MCF 10A (cell line): ENCODE measurements at regions not wholly inside any gene's neighbourhood (a gene's known extent, or its start where the extent isn't known, plus 50 kb on each side); places are given as distances from the start of the nearest gene placed in this dataset.

ENCODE experiments used
- BruUV-seq: library from RNA; stranded (reverse); fragments of 400-500 nt; replicated peaks from 2 replicates; lab custom pipeline; 2021; lab: Mats Ljungman, UMichigan
- CTCF ChIA-PET: fragments of 300-600 bp; sonication (Branson Sonifier 250); formaldehyde crosslinking; extraction: SDS; loops from one replicate; lab custom pipeline; 2021; ENCODE audit warnings: antibody characterized with exemption, inconsistent platforms; lab: Yijun Ruan, JAX
- POLR2A ChIA-PET: fragments of 300-600, 350-650 bp; sonication (Branson Sonifier 250); formaldehyde crosslinking; extraction: SDS; loops from one replicate; lab custom pipeline; 2020; ENCODE audit warnings: antibody characterized with exemption, inconsistent platforms; lab: Yijun Ruan, JAX
- DNase-seq: peaks from one replicate; pipeline ENCODE4 v3.0.0-alpha.2; 2018; ENCODE audit not compliant: unreplicated experiment
- H3K27ac Mint-ChIP-seq: one replicate; pipeline ENCODE4 v1.8.0; 2022; ENCODE audit warnings: mild to moderate bottlenecking, low read depth, mixed read lengths; ENCODE audit not compliant: unreplicated experiment
- H3K27me3 Mint-ChIP-seq: one replicate; pipeline ENCODE4 v1.8.0; 2022; ENCODE audit warnings: mixed read lengths; ENCODE audit not compliant: insufficient read depth, unreplicated experiment
- H3K36me3 Mint-ChIP-seq: one replicate; pipeline ENCODE4 v1.8.0; 2022; ENCODE audit warnings: mild to moderate bottlenecking, moderate library complexity, mixed read lengths; ENCODE audit not compliant: insufficient read depth, unreplicated experiment
- H3K4me1 Mint-ChIP-seq: one replicate; pipeline ENCODE4 v1.8.0; 2022; ENCODE audit warnings: mixed read lengths; ENCODE audit not compliant: insufficient read depth, unreplicated experiment
- H3K4me3 Mint-ChIP-seq: one replicate; pipeline ENCODE4 v1.8.0; 2022; ENCODE audit warnings: mild to moderate bottlenecking, moderate library complexity, mixed read lengths; ENCODE audit not compliant: unreplicated experiment
- H3K9me3 Mint-ChIP-seq: one replicate; pipeline ENCODE4 v1.8.0; 2022; ENCODE audit warnings: mixed read lengths; ENCODE audit not compliant: unreplicated experiment
- CTCF ChIP-seq: fragments of 200-600 bp; IDR thresholded peaks from one replicate; pipeline ENCODE4 v1.8.0; 2022; ENCODE audit warnings: antibody characterized with exemption, mild to moderate bottlenecking; ENCODE audit not compliant: unreplicated experiment
- intact Hi-C: fragments of 100-400 bp; cut with micrococcal nuclease; formaldehyde crosslinking; loops from 2 replicates; pipeline ENCODE4 v1.14.1; 2022

GRCh38 chr3:155007729-155008128, 72.4 kb upstream of the MME start:
- H3K36me3 Mint-ChIP-seq: no peaks in the 10 kb centered on the region
- H3K27ac Mint-ChIP-seq: no peak overlapping the region
- H3K4me1 Mint-ChIP-seq: peaks cover 7% of the 10 kb centered on the region
- ChIA-PET CTCF (no interaction called here), POLR2A (interaction anchor here (0.6 kb wide), 1 partner anchor 56 kb away, joined by 4 read pairs; no protein-coding TSS in a partner anchor)
- no peak for DNase-seq
- peaks cover 5% of the 10 kb centered on the region for H3K9me3 Mint-ChIP-seq
- H3K27me3 Mint-ChIP-seq: no peaks in the 10 kb centered on the region
- no peak overlapping the region for H3K4me3 Mint-ChIP-seq
- intact Hi-C loops: no loop called here
- BruUV-seq: no TSS peak
- TF ChIP-seq CTCF: no peak

- Mint-ChIP-seq H3K4me1 (no peaks in the 10 kb centered on the region), H3K27me3 (no peaks in the 10 kb centered on the region), H3K27ac (no peak overlapping the region), H3K36me3 (no peaks in the 10 kb centered on the region), H3K4me3 (no peak overlapping the region), H3K9me3 (no peaks in the 10 kb centered on the region)
- no peak for DNase-seq
- ChIA-PET CTCF (no interaction called here), POLR2A (interaction anchor here (0.6 kb wide), 1 partner anchor 19 kb away, joined by 3 read pairs; no protein-coding TSS in a partner anchor)
- no peak for TF ChIP-seq CTCF
- BruUV-seq: no TSS peak
- intact Hi-C loops: no loop called here
Observed at GRCh38 chr3:155001289-155002010, 78.7 kb upstream of the MME start.

GRCh38 chr3:154992655-154993054, 87.5 kb upstream of the MME start:
- DNase-seq: no peak
- Mint-ChIP-seq H3K4me1 (no peaks in the 10 kb centered on the region), H3K36me3 (peaks cover 6% of the 10 kb centered on the region), H3K4me3 (no peak overlapping the region), H3K27me3 (no peaks in the 10 kb centered on the region), H3K27ac (no peak overlapping the region), H3K9me3 (no peaks in the 10 kb centered on the region)
- no TSS peak for BruUV-seq
- POLR2A ChIA-PET: interaction anchor here (1.0 kb wide), 1 partner anchor 22 kb away, joined by 3 read pairs; no protein-coding TSS in a partner anchor
- no peak for TF ChIP-seq CTCF
- CTCF ChIA-PET: interaction anchor here (0.6 kb wide), 1 partner anchor 360 kb away, joined by 4 read pairs; no protein-coding TSS in a partner anchor
- intact Hi-C loops: no loop called here

- BruUV-seq: no TSS peak
- H3K27ac Mint-ChIP-seq: no peak overlapping the region
Observed at GRCh38 chr3:154990543-154990942, 89.6 kb upstream of the MME start.

More at GRCh38 chr3:154990543-154990942, 89.6 kb upstream of the MME start:
- POLR2A ChIA-PET: no interaction called here
- H3K9me3 Mint-ChIP-seq: no peaks in the 10 kb centered on the region
- peaks cover 6% of the 10 kb centered on the region for H3K36me3 Mint-ChIP-seq
- no peak for TF ChIP-seq CTCF
- H3K4me1 Mint-ChIP-seq: no peaks in the 10 kb centered on the region
- no peak for DNase-seq
- H3K4me3 Mint-ChIP-seq: no peak overlapping the region
- CTCF ChIA-PET: no interaction called here
- H3K27me3 Mint-ChIP-seq: no peaks in the 10 kb centered on the region
- intact Hi-C loops: no loop called here
